HG03439 (cell line): ENCODE measurements at regions not wholly inside any gene's neighbourhood (a gene's known extent, or its start where the extent isn't known, plus 50 kb on each side); places are given as distances from the start of the nearest gene placed in this dataset.
"Not testable (repeated sequence)": the region's sequence is repeated elsewhere in the genome, so short reads cannot be mapped to it uniquely, and the experiment has no call there.

Experiments used
- ATAC-seq: cut with Tn5 transposase; IDR thresholded peaks from one replicate; pipeline ENCODE4 v1.9.1; 2021; ENCODE audit warnings: mild to moderate bottlenecking, moderate library complexity; ENCODE audit not compliant: unreplicated experiment

- ATAC-seq = no peak
Measured at GRCh38 chr10:45241865-45242520, 73.4 kb downstream of the OR13A1 start.

GRCh38 chr10:45243261-45243660 is 72.1 kb downstream of the OR13A1 start:
- no peak for ATAC-seq

GRCh38 chr10:45246522-45246921 is 68.9 kb downstream of the OR13A1 start:
- no peak for ATAC-seq

GRCh38 chr10:45249978-45250693 is 65.3 kb downstream of the OR13A1 start:
- ATAC-seq = peak; percentile 59

GRCh38 chr10:45250694-45251075 is 64.7 kb downstream of the OR13A1 start:
- ATAC-seq = not testable (repeated sequence)
